K562 (cell line): ENCODE measurements at regions not wholly inside any gene's neighbourhood (a gene's known extent, or its start where the extent isn't known, plus 50 kb on each side); places are given as distances from the start of the nearest gene placed in this dataset.

Source experiments
- ARNT ChIP-seq, 2 experiments: fragments of 450-650 bp; IDR thresholded peaks; 2 replicates each; pipeline ENCODE4 v1.6.1; 2016; ENCODE audit warnings: mild to moderate bottlenecking in 1 of 2
- CHCHD3 ChIP-seq: fragments of 250-450 bp; sonication (Bioruptor Pico); IDR thresholded peaks from 2 replicates; pipeline ENCODE4 v2.1.2; 2022; ENCODE audit warnings: mild to moderate bottlenecking
- CREB1 ChIP-seq, 2 experiments: sonication (generic) in 1 of 2; formaldehyde crosslinking in 1 of 2; IDR thresholded peaks; 2 replicates each; pipeline versions ENCODE4 v1.6.1 to v1.8.0; 2012 to 2022; ENCODE audit warnings: inconsistent platforms in 1 of 2, mild to moderate bottlenecking in 1 of 2, missing genetic modification reagents in 1 of 2, moderate library complexity in 1 of 2
- IRF2 ChIP-seq: sonication (generic); formaldehyde crosslinking; IDR thresholded peaks from 2 replicates; pipeline ENCODE4 v1.8.1; 2022; ENCODE audit warnings: mild to moderate bottlenecking, missing genetic modification reagents
- MAZ ChIP-seq, 2 experiments: fragments of 450-650 bp in 1 of 2; sonication (generic) in 1 of 2; formaldehyde crosslinking; IDR thresholded peaks in 1 of 2; conservative IDR thresholded peaks in 1 of 2; 2 replicates each; pipeline versions ENCODE4 v1.4.0 to v1.5.0; 2020; ENCODE audit warnings: mild to moderate bottlenecking in 1 of 2, missing genetic modification reagents in 1 of 2
- MED1 ChIP-seq: sonication (generic); formaldehyde crosslinking; IDR thresholded peaks from 2 replicates; pipeline ENCODE4 v1.8.1; 2023; ENCODE audit warnings: missing genetic modification reagents, borderline replicate concordance
- NR4A1 ChIP-seq, 2 experiments: fragments of 250-450 bp in 1 of 2; fragments of 450-650 bp in 1 of 2; sonication (Bioruptor Pico) in 1 of 2; IDR thresholded peaks; 2 replicates each; pipeline versions ENCODE4 v1.4.0 to v1.6.1; 2016 to 2020; ENCODE audit warnings: mild to moderate bottlenecking in 2 of 2, missing compliant biosample characterization in 1 of 2, missing genetic modification characterization in 1 of 2, moderate library complexity in 1 of 2
- POLR2AphosphoS2 ChIP-seq: IDR thresholded peaks from 2 replicates; pipeline ENCODE4 v1.6.1; 2012; ENCODE audit warnings: low read length, improper control_type of control experiment
- SRSF7 ChIP-seq: fragments of 200-400 bp; formaldehyde crosslinking; optimal IDR thresholded peaks from 2 replicates; pipeline ENCODE3; 2017; ENCODE audit warnings: mild to moderate bottlenecking, low read depth, low read length
- ZNF253 ChIP-seq: fragments of 250-450 bp; sonication (Bioruptor Pico); conservative IDR thresholded peaks from 2 replicates; pipeline ENCODE4 v1.6.1; 2021; ENCODE audit warnings: mild to moderate bottlenecking
- TF ChIP-seq, protein P1 (sequence below): IDR thresholded peaks from 2 replicates; pipeline ENCODE4 v1.6.1; 2011; ENCODE audit not compliant: insufficient read length; ENCODE audit errors: extremely low read depth
- TF ChIP-seq, protein P2 (sequence below): fragments of 450-650 bp; formaldehyde crosslinking; conservative IDR thresholded peaks from 2 replicates; pipeline ENCODE4 v1.4.0; 2022; ENCODE audit warnings: mild to moderate bottlenecking, missing genetic modification characterization
- TF ChIP-seq, protein P3 (sequence below): fragments of 250-450 bp; sonication (Bioruptor Pico); IDR thresholded peaks from 2 replicates; pipeline ENCODE4 v1.8.0; 2022; ENCODE audit warnings: moderate library complexity, mild to moderate bottlenecking, inconsistent platforms

DNA sequence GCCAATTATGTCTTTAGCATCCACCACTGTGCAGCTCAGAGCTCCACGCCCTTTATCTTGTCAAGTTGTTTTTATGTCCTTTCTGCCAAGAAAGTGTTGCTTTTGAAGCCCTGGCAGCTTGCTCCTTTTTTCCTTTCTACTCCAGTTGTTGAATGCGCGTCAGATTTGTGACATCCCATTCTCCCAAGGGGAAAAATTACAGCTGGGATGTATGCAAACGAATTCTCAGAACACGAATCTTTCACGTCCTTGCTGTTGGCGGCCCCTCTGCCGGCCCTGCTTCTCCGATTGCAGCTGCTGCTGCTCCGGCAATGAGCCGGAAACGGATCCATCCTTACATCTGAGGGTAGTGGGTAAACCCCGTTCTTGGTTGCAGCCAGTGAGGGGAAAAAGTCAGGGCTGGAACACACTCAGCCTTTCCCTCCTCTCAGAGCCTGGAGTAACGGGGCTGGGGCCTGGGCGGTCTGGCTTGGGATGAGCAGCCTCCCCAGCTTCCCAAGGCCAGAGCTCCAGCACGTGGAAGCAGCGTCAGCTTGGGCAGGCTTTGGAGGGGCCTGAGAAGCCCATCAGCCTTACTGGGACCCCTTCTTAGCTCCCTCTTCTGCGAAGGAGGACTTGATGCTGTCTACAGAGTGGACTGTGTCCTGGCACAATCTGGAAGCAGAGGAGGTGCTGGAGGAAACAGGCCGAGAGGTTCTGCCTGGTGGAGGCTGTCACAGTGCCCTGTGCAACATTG lies 79.0 kb upstream of the CHST15 start (continued):
- no peak for TF ChIP-seq ZNF253 (CRISPR knock-in tag)
- no peak for TF ChIP-seq CHCHD3 (CRISPR knock-in tag)
- no peak for TF ChIP-seq CREB1 (IDR thresholded peaks at IDR 0.05)
- no peak for TF ChIP-seq CREB1 (CRISPR knock-in tag; IDR thresholded peaks at IDR 0.05)
- no peak for TF ChIP-seq SRSF7
- TF ChIP-seq IRF2 (CRISPR knock-in tag), result no peak
- TF ChIP-seq, protein P1, sequence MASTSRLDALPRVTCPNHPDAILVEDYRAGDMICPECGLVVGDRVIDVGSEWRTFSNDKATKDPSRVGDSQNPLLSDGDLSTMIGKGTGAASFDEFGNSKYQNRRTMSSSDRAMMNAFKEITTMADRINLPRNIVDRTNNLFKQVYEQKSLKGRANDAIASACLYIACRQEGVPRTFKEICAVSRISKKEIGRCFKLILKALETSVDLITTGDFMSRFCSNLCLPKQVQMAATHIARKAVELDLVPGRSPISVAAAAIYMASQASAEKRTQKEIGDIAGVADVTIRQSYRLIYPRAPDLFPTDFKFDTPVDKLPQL, result no peak
- TF ChIP-seq MAZ (CRISPR knock-in tag; conservative IDR thresholded peaks at IDR 0.05 in 1 of 2, IDR thresholded peaks at IDR 0.05 in 1 of 2), result no peak
- TF ChIP-seq NR4A1 (CRISPR knock-in tag; IDR thresholded peaks at IDR 0.05), result no peak
- no peak for TF ChIP-seq NR4A1 (tag; IDR thresholded peaks at IDR 0.05)
- TF ChIP-seq, protein P2, sequence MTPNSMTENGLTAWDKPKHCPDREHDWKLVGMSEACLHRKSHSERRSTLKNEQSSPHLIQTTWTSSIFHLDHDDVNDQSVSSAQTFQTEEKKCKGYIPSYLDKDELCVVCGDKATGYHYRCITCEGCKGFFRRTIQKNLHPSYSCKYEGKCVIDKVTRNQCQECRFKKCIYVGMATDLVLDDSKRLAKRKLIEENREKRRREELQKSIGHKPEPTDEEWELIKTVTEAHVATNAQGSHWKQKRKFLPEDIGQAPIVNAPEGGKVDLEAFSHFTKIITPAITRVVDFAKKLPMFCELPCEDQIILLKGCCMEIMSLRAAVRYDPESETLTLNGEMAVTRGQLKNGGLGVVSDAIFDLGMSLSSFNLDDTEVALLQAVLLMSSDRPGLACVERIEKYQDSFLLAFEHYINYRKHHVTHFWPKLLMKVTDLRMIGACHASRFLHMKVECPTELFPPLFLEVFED (CRISPR knock-in tag), result no peak
- TF ChIP-seq ARNT (IDR thresholded peaks at IDR 0.05), result no peak
- TF ChIP-seq POLR2AphosphoS2, result no peak
- TF ChIP-seq, protein P3, sequence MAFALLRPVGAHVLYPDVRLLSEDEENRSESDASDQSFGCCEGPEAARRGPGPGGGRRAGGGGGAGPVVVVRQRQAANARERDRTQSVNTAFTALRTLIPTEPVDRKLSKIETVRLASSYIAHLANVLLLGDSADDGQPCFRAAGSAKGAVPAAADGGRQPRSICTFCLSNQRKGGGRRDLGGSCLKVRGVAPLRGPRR (CRISPR knock-in tag), result no peak
- TF ChIP-seq MED1 (CRISPR knock-in tag), result no peak
